Mesothelial cell of epicardium (in vitro differentiated cells): ENCODE measurements at regions not wholly inside any gene's neighbourhood (a gene's known extent, or its start where the extent isn't known, plus 50 kb on each side); places are given as distances from the start of the nearest gene placed in this dataset.

Experiments
- DNase-seq, 2 experiments: peaks; one replicate each; pipeline ENCODE4 v3.0.0; 2021; ENCODE audit warnings: low spot score in 2 of 2; ENCODE audit not compliant: unreplicated experiment in 2 of 2
- H3K27ac Mint-ChIP-seq: 2 replicates; pipeline ENCODE4 v1.8.0; 2021; ENCODE audit warnings: mixed read lengths
- H3K27me3 Mint-ChIP-seq: 2 replicates; pipeline ENCODE4 v1.8.0; 2021; ENCODE audit warnings: low read depth, mixed read lengths
- H3K36me3 Mint-ChIP-seq: 2 replicates; pipeline ENCODE4 v1.8.0; 2021; ENCODE audit warnings: mixed read lengths
- H3K4me1 Mint-ChIP-seq: 2 replicates; pipeline ENCODE4 v1.8.0; 2021; ENCODE audit warnings: mixed read lengths
- H3K4me3 Mint-ChIP-seq: 2 replicates; pipeline ENCODE4 v1.8.0; 2021; ENCODE audit warnings: mild to moderate bottlenecking, moderate library complexity, mixed read lengths
- H3K9me3 Mint-ChIP-seq: 2 replicates; pipeline ENCODE4 v1.8.0; 2021; ENCODE audit warnings: mixed read lengths
- CTCF ChIP-seq: fragments of 200-600 bp; sonication (generic); IDR thresholded peaks from one replicate; pipeline ENCODE4 v1.5.0; 2021; ENCODE audit warnings: antibody characterized with exemption; ENCODE audit not compliant: unreplicated experiment

GRCh38 chrX:118257781-118258180 lies 88.1 kb upstream of the WDR44 start:
- H3K36me3 Mint-ChIP-seq = no peaks in the 10 kb centered on the region
- H3K4me1 Mint-ChIP-seq = peaks cover 2% of the 10 kb centered on the region
- TF ChIP-seq CTCF = no peak
- peaks cover 11% of the 10 kb centered on the region for H3K9me3 Mint-ChIP-seq
- no peak overlapping the region for H3K4me3 Mint-ChIP-seq
- no peak overlapping the region for H3K27ac Mint-ChIP-seq
- no peak for DNase-seq
- peaks cover 8% of the 10 kb centered on the region for H3K27me3 Mint-ChIP-seq

- H3K9me3 Mint-ChIP-seq = peaks cover 18% of the 10 kb centered on the region
- H3K4me3 Mint-ChIP-seq = no peak overlapping the region
- H3K27me3 Mint-ChIP-seq = peaks cover 8% of the 10 kb centered on the region
- H3K27ac Mint-ChIP-seq = no peak overlapping the region
- H3K36me3 Mint-ChIP-seq = no peaks in the 10 kb centered on the region
- no peak for TF ChIP-seq CTCF
- DNase-seq = no peak
- H3K4me1 Mint-ChIP-seq = peaks cover 2% of the 10 kb centered on the region
These were observed 86.7 kb upstream of the WDR44 start for GRCh38 chrX:118259213-118259612.

GRCh38 chrX:118261151-118261550 lies 84.8 kb upstream of the WDR44 start:
- no peaks in the 10 kb centered on the region for H3K4me1 Mint-ChIP-seq
- DNase-seq = no peak
- H3K4me3 Mint-ChIP-seq = no peak overlapping the region
- TF ChIP-seq CTCF = no peak
- no peak overlapping the region for H3K27ac Mint-ChIP-seq
- peaks cover 1% of the 10 kb centered on the region for H3K36me3 Mint-ChIP-seq
- H3K27me3 Mint-ChIP-seq = peaks cover 8% of the 10 kb centered on the region
- peaks cover 30% of the 10 kb centered on the region for H3K9me3 Mint-ChIP-seq

DNA sequence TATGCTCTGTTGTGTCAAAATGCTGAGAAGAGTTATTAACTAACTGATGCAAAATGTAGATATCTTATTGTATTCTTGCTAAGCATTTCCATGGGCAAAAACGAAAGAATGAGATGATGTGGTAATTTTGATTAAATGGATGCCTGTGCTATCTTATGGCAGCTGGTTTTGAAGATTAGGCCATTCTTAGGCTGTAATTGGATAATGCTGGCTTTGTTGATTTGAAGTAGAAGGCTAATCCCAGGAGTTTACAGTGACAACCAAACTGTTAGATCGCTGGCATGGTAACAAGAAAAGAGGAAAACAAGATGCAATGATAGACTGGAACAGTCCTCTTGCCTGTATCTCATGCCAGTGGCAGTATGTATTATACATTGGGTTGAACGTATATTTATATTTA lies 74.1 kb upstream of the WDR44 start:
- no peak for DNase-seq
- H3K4me3 Mint-ChIP-seq = no peak overlapping the region
- H3K4me1 Mint-ChIP-seq = peaks cover 2% of the 10 kb centered on the region
- no peaks in the 10 kb centered on the region for H3K27me3 Mint-ChIP-seq
- no peak overlapping the region for H3K27ac Mint-ChIP-seq
- no peak for TF ChIP-seq CTCF
- H3K36me3 Mint-ChIP-seq = peaks cover 4% of the 10 kb centered on the region
- peaks cover 40% of the 10 kb centered on the region for H3K9me3 Mint-ChIP-seq

GRCh38 chrX:118272242-118272641 lies 73.7 kb upstream of the WDR44 start:
- no peak overlapping the region for H3K27ac Mint-ChIP-seq
- TF ChIP-seq CTCF = no peak
- no peak overlapping the region for H3K4me3 Mint-ChIP-seq
- peaks cover 36% of the 10 kb centered on the region for H3K9me3 Mint-ChIP-seq
- no peak for DNase-seq
- peaks cover 2% of the 10 kb centered on the region for H3K4me1 Mint-ChIP-seq
- no peaks in the 10 kb centered on the region for H3K27me3 Mint-ChIP-seq
- no peaks in the 10 kb centered on the region for H3K36me3 Mint-ChIP-seq
